Keratinocyte (primary cell): ENCODE measurements at regions not wholly inside any gene's neighbourhood (a gene's known extent, or its start where the extent isn't known, plus 50 kb on each side); places are given as distances from the start of the nearest gene placed in this dataset.

Experiments used
- DNase-seq: peaks from one replicate; pipeline ENCODE4 v3.0.0-alpha.2; 2011; ENCODE audit warnings: low read depth, missing footprints, low spot score
- FAIRE-seq: peaks from 2 replicates; lab custom pipeline; 2011; peaks lifted over from hg19 to GRCh38; lab: Jason Lieb, UNC
- H2AFZ ChIP-seq: 2 replicates; pipeline ENCODE4 v1.6.0; 2012; ENCODE audit warnings: low read length, control low read depth, inconsistent platforms; ENCODE audit not compliant: control insufficient read depth
- H3K27ac ChIP-seq: 2 replicates; pipeline ENCODE4 v1.5.1; 2011; ENCODE audit warnings: low read length; ENCODE audit not compliant: control insufficient read depth, insufficient read depth
- H3K27me3 ChIP-seq: 3 replicates; pipeline ENCODE4 v1.6.0; 2011; ENCODE audit warnings: low read length; ENCODE audit not compliant: control insufficient read depth, insufficient read depth; ENCODE audit errors: extremely low read depth
- H3K36me3 ChIP-seq, 2 experiments: 2 replicates in 1 of 2; 3 replicates in 1 of 2; pipeline ENCODE4 v1.5.1; 2011; ENCODE audit warnings: low read length in 2 of 2, mild to moderate bottlenecking in 1 of 2; ENCODE audit not compliant: control insufficient read depth in 2 of 2, insufficient read depth in 2 of 2; ENCODE audit errors: extremely low read depth in 1 of 2
- H3K4me1 ChIP-seq: 3 replicates; pipeline ENCODE4 v1.5.1; 2011; ENCODE audit warnings: low read length; ENCODE audit not compliant: control insufficient read depth, insufficient read depth; ENCODE audit errors: extremely low read depth
- H3K4me2 ChIP-seq: 3 replicates; pipeline ENCODE4 v1.6.0; 2011; ENCODE audit warnings: low read depth, low read length; ENCODE audit not compliant: control insufficient read depth, insufficient read depth; ENCODE audit errors: extremely low read depth
- H3K4me3 ChIP-seq, 3 experiments: fragments of 200-600 bp in 1 of 3; sonication (generic) in 1 of 3; 2 replicates in 2 of 3; 3 replicates in 1 of 3; pipeline ENCODE4 v1.5.1; 2011 to 2016; ENCODE audit warnings: low read length in 3 of 3, mild to moderate bottlenecking in 3 of 3, control low read depth in 2 of 3, inconsistent platforms in 1 of 3, low read depth in 1 of 3, mixed read lengths in 1 of 3, mixed run types in 1 of 3, moderate library complexity in 1 of 3; ENCODE audit not compliant: control insufficient read depth in 2 of 3, insufficient read depth in 2 of 3; ENCODE audit errors: extremely low read depth in 1 of 3
- H3K79me2 ChIP-seq: 2 replicates; pipeline ENCODE4 v1.6.0; 2012; ENCODE audit warnings: low read length; ENCODE audit not compliant: control insufficient read depth, insufficient read depth
- H3K9ac ChIP-seq: 3 replicates; pipeline ENCODE4 v1.6.0; 2011; ENCODE audit warnings: low read length; ENCODE audit not compliant: control insufficient read depth, insufficient read depth; ENCODE audit errors: extremely low read depth
- H3K9me1 ChIP-seq: 3 replicates; pipeline ENCODE4 v1.6.0; 2011; ENCODE audit warnings: low read length; ENCODE audit not compliant: control insufficient read depth, insufficient read depth; ENCODE audit errors: extremely low read depth
- H3K9me3 ChIP-seq: 2 replicates; pipeline ENCODE4 v1.5.1; 2012; ENCODE audit warnings: low read depth, low read length; ENCODE audit not compliant: control insufficient read depth
- H4K20me1 ChIP-seq: 3 replicates; pipeline ENCODE4 v1.6.0; 2011; ENCODE audit warnings: low read length; ENCODE audit not compliant: control insufficient read depth, insufficient read depth; ENCODE audit errors: extremely low read depth
- CTCF ChIP-seq, 3 experiments: IDR thresholded peaks in 1 of 3; conservative IDR thresholded peaks in 1 of 3; optimal IDR thresholded peaks in 1 of 3; 2 replicates in 2 of 3; 3 replicates in 1 of 3; pipeline versions ENCODE3 to v1.5.1; 2011; ENCODE audit warnings: low read length in 3 of 3, mild to moderate bottlenecking in 3 of 3, moderate library complexity in 2 of 3, control low read depth in 1 of 3, inconsistent platforms in 1 of 3; ENCODE audit not compliant: insufficient read depth in 2 of 3; ENCODE audit errors: extremely low read depth in 1 of 3
- EZH2 ChIP-seq: IDR thresholded peaks from one replicate; pipeline ENCODE4 v1.6.1; 2012; ENCODE audit warnings: inconsistent platforms, mild to moderate bottlenecking, low read length, moderate library complexity
- dilution Hi-C: fragments of 300-500 bp; cut with MboI; formaldehyde crosslinking; loops from one replicate; pipeline ENCODE4 v1.7.0; 2020; ENCODE audit warnings: low sequenced_read_pairs; ENCODE audit not compliant: extremely low pct_ligation_motif_present

DNA sequence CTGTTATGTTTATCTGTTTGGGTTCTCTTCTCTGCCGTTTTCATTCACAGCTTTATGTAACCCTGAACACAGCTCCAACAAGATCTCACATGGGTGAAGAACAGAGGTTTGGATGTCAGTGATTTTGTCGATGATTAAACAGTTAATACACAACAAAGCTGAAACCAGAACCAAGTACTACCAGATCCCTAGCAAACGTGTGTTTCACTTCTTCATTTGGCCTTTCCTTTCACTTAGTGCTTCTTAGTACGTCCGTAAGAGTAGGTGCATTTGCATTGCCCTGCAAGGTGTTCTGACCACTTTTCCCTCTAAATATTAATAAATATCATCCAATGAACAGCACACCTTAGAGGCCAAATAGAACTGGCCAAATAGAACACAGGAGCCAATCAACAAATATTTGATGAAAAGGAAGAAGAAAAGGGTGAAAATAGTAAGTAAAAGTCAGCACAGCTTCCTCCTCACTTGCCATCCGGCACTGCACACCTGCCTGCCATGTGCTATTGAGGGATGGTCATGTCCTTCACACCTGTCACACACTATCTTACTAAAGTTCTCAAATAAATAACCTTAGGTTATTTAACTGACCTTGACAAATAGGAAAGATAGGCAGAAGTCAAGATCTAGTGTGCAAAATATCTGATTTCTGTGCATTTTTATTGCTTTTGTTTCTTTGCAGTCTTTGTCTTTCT, 252.6 kb upstream of the ANKRD30A start:
- Histone ChIP-seq H3K4me1 (no peaks in the 10 kb centered on the region), H3K79me2 (no peaks in the 10 kb centered on the region), H3K4me2 (no peak overlapping the region), H3K9ac (no peak overlapping the region), H4K20me1 (no peaks in the 10 kb centered on the region), H3K36me3 (no peaks in the 10 kb centered on the region), H3K9me3 (no peaks in the 10 kb centered on the region), H2AFZ (no peak overlapping the region), H3K27me3 (no peaks in the 10 kb centered on the region), H3K9me1 (no peaks in the 10 kb centered on the region), H3K4me3 (no peak overlapping the region), H3K27ac (no peak overlapping the region)
- dilution Hi-C loops = no loop called here
- FAIRE-seq (no peak), DNase-seq (no peak)
- TF ChIP-seq CTCF (optimal IDR thresholded peaks at IDR 0.05 in 1 of 3, IDR thresholded peaks at IDR 0.05 in 1 of 3, conservative IDR thresholded peaks at IDR 0.05 in 1 of 3; ENCODE audit: extremely low read depth in 1 of 3, insufficient read depth in 2 of 3, low read length in 3 of 3) = no peak
- TF ChIP-seq EZH2 = no peak

DNA sequence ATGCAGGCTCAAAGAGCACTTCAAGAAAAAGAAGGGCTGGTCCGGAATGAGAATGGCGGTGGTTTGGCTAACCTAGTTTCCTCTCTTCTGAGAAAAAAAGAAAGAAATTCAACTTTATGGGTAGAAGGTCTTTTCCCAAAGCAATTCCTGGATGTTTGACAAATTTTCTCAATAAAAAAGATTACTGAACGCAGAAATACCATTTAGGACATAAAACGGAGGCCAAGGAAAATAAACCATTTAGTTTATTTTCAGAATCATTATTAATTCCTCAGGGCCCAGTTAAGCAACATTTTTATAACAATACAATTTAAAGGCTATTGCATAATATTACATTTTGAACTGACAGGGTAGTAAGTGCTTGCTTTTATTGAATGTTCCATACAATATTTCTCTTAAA, 284.6 kb upstream of the ANKRD30A start:
- H3K79me2 ChIP-seq = no peaks in the 10 kb centered on the region
- H3K27me3 ChIP-seq = no peaks in the 10 kb centered on the region
- H3K9ac ChIP-seq = no peak overlapping the region
- dilution Hi-C loops = no loop called here
- FAIRE-seq (no peak), DNase-seq (no peak)
- H4K20me1 ChIP-seq = no peaks in the 10 kb centered on the region
- no peak for TF ChIP-seq EZH2
- TF ChIP-seq CTCF (optimal IDR thresholded peaks at IDR 0.05 in 1 of 3, IDR thresholded peaks at IDR 0.05 in 1 of 3, conservative IDR thresholded peaks at IDR 0.05 in 1 of 3; ENCODE audit: extremely low read depth in 1 of 3, insufficient read depth in 2 of 3, low read length in 3 of 3) = no peak
- no peak overlapping the region for H3K27ac ChIP-seq
- no peaks in the 10 kb centered on the region for H3K9me3 ChIP-seq
- no peaks in the 10 kb centered on the region for H3K36me3 ChIP-seq
- H2AFZ ChIP-seq = no peak overlapping the region
- no peaks in the 10 kb centered on the region for H3K9me1 ChIP-seq
- H3K4me3 ChIP-seq = no peak overlapping the region
- no peaks in the 10 kb centered on the region for H3K4me1 ChIP-seq
- H3K4me2 ChIP-seq = no peak overlapping the region
